Vagina (tissue), 2 donors: ENCODE measurements at regions not wholly inside any gene's neighbourhood (a gene's known extent, or its start where the extent isn't known, plus 50 kb on each side); places are given as distances from the start of the nearest gene placed in this dataset.

ENCODE experiments used
- POLR2A ChIP-seq, 2 donors: fragments of 450-650 bp; IDR thresholded peaks; one replicate each; pipeline ENCODE4 v1.6.1; 2017; ENCODE audit warnings: antibody characterized with exemption in 2 of 2, mild to moderate bottlenecking in 2 of 2, moderate library complexity in 2 of 2
- POLR2AphosphoS5 ChIP-seq, 2 donors: sonication (generic); formaldehyde crosslinking; IDR thresholded peaks; one replicate each; pipeline ENCODE4 v1.9.0; 2017; ENCODE audit warnings: antibody characterized with exemption in 2 of 2, mild to moderate bottlenecking in 2 of 2, low read depth in 1 of 2; ENCODE audit not compliant: insufficient read depth in 1 of 2
- TF ChIP-seq, protein P1 (sequence below), 3 experiments: fragments of 450-650 bp in 2 of 3; fragments of 200-600 bp in 1 of 3; sonication (generic) in 1 of 3; IDR thresholded peaks; one replicate each; pipeline ENCODE4 v1.5.1; 2017 to 2019; ENCODE audit warnings: antibody characterized with exemption in 3 of 3, mild to moderate bottlenecking in 2 of 3, moderate library complexity in 2 of 3

DNA sequence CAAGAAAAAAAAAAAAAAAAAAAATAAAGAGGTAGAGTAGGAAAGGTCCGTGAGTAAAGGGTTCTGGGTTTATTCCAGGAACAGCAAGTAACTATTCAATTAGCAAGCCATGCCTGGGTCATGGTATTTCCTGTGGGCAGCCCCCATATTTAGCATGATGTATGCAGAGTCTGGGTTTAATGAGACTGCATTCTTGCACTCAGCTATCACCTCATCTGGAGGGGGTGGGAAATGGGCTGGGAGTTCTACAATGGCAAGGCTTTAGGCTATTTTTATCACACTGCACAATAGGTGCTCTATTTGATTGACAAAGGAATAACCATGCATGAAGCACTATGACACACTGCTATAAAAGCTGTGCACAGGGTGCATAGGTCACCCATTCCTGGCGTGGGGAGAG lies 104.0 kb upstream of the CCL2 start:
- TF ChIP-seq POLR2A (IDR thresholded peaks at IDR 0.05) (no peak), POLR2AphosphoS5 (IDR thresholded peaks at IDR 0.05; ENCODE audit: insufficient read depth in 1 of 2, low read depth in 1 of 2) (no peak)
- TF ChIP-seq, protein P1, sequence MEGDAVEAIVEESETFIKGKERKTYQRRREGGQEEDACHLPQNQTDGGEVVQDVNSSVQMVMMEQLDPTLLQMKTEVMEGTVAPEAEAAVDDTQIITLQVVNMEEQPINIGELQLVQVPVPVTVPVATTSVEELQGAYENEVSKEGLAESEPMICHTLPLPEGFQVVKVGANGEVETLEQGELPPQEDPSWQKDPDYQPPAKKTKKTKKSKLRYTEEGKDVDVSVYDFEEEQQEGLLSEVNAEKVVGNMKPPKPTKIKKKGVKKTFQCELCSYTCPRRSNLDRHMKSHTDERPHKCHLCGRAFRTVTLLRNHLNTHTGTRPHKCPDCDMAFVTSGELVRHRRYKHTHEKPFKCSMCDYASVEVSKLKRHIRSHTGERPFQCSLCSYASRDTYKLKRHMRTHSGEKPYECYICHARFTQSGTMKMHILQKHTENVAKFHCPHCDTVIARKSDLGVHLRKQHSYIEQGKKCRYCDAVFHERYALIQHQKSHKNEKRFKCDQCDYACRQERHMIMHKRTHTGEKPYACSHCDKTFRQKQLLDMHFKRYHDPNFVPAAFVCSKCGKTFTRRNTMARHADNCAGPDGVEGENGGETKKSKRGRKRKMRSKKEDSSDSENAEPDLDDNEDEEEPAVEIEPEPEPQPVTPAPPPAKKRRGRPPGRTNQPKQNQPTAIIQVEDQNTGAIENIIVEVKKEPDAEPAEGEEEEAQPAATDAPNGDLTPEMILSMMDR (IDR thresholded peaks at IDR 0.05): no peak
